SK-N-MC (cell line): ENCODE measurements at regions not wholly inside any gene's neighbourhood (a gene's known extent, or its start where the extent isn't known, plus 50 kb on each side); places are given as distances from the start of the nearest gene placed in this dataset.

Source experiments
- DNase-seq: peaks from one replicate; pipeline ENCODE4 v3.0.0-alpha.2; 2011; ENCODE audit warnings: low read depth, low spot score
- H3K27ac ChIP-seq: fragments of 200-600 bp; sonication (generic); 2 replicates; pipeline ENCODE4 v1.5.1; 2016; ENCODE audit warnings: mixed run types
- H3K36me3 ChIP-seq: fragments of 200-600 bp; sonication (generic); 2 replicates; pipeline ENCODE4 v1.6.1; 2017; ENCODE audit warnings: antibody characterized with exemption, low read length, mixed read lengths; ENCODE audit not compliant: insufficient read depth
- H3K4me3 ChIP-seq: fragments of 200-600 bp; sonication (generic); 2 replicates; pipeline ENCODE4 v1.5.1; 2016
- H3K9ac ChIP-seq: fragments of 200-600 bp; sonication (generic); 2 replicates; pipeline ENCODE4 v1.8.0; 2017; ENCODE audit warnings: mixed run types, mixed read lengths; ENCODE audit not compliant: insufficient read length
- H3K9me3 ChIP-seq: fragments of 200-600 bp; sonication (generic); 2 replicates; pipeline ENCODE4 v1.6.1; 2017; ENCODE audit warnings: low read depth, mild to moderate bottlenecking, antibody characterized with exemption, low read length, moderate library complexity, mixed read lengths
- EZH2 ChIP-seq: fragments of 200-600 bp; sonication (generic); IDR thresholded peaks from one replicate; pipeline ENCODE4 v1.6.1; 2017; ENCODE audit warnings: antibody characterized with exemption
- FOXP2 ChIP-seq: optimal IDR thresholded peaks from 2 replicates; pipeline ENCODE3; 2011; ENCODE audit warnings: mild to moderate bottlenecking, moderate library complexity; ENCODE audit not compliant: insufficient read depth; ENCODE audit errors: extremely low read length, control extremely low read depth
- POLR2AphosphoS5 ChIP-seq: IDR thresholded peaks from 2 replicates; pipeline ENCODE4 v1.6.1; 2012; ENCODE audit warnings: mild to moderate bottlenecking, low read depth, low read length, borderline replicate concordance

DNA sequence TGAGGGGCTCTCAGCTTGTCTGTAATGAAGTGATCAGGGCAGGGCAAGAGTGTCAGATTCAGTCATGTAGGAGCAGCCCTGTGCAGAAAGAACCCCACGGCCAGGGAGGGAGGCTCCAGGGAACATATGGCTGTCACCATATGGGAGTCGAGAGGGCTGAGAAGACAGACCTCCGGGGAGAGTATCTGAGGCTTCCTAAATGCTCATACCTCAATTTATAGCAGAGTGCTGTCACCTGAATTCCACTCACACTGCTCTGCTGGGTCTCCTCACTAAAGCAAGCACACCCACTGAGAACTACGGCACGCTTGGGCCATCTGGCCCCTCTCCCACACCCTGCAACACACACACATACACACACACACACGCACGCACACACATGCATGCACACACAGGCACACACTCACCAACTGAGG, 92.3 kb upstream of the TJP1 start:
- TF ChIP-seq POLR2AphosphoS5, result no peak
- TF ChIP-seq EZH2, result no peak
- TF ChIP-seq FOXP2, result no peak
- H3K4me3 ChIP-seq, result no peak overlapping the region
- no peaks in the 10 kb centered on the region for H3K9me3 ChIP-seq
- no peak overlapping the region for H3K27ac ChIP-seq
- no peak overlapping the region for H3K9ac ChIP-seq
- no peak for DNase-seq
- H3K36me3 ChIP-seq, result no peaks in the 10 kb centered on the region

DNA sequence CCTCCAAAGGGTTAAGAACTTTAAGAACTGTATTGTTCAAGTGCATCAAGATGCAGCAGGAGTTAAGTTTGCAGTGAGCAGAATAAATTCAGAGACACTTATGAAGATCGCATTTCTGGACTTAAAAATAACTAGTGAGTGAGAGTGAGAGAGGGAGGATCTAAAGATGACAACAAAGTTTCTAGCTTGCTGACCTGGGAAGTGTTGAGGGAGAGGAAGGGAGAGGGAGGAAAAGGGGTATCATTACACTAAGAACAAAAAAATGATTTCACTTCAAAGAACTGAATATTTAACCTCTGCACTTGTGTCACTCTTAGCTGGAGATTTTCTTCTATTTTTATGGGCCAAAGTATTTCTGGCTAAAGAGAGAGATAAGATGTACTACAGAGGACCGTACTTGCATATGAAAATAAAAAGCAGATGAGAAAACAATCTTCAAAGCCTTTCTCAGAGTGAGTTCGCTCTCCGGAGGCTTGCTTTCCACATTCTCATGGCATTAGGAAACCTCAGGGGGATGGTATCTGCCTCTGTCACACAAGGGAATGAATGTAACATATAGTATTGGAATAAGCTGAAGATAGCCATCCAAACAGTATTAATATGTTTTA, 91.4 kb upstream of the TJP1 start:
- no peaks in the 10 kb centered on the region for H3K36me3 ChIP-seq
- no peak for DNase-seq
- H3K9me3 ChIP-seq, result no peaks in the 10 kb centered on the region
- H3K4me3 ChIP-seq, result no peak overlapping the region
- no peak for TF ChIP-seq EZH2
- no peak for TF ChIP-seq FOXP2
- TF ChIP-seq POLR2AphosphoS5, result no peak
- H3K9ac ChIP-seq, result no peak overlapping the region
- H3K27ac ChIP-seq, result no peak overlapping the region

DNA sequence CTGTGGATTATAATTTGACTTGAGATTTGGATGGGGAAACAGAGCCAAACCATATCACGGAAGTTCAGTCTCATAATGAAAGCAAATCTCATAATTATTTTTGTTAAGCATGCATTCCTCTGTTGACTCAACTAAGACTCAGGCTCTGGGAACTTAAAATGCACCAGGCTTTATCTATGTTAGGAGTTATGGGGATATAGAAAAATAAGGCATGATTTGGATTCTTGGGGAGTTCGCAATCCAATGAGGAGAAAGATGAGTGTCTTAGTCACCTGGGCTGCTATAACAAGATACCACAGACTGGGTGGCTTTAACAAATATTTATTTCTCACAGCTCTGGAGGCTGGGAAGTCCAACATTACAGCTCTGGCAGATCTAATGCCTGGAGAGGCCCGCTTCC, 89.4 kb upstream of the TJP1 start:
- H3K4me3 ChIP-seq, result no peak overlapping the region
- H3K9me3 ChIP-seq, result no peaks in the 10 kb centered on the region
- no peak for TF ChIP-seq FOXP2
- no peak for TF ChIP-seq POLR2AphosphoS5
- no peak for TF ChIP-seq EZH2
- DNase-seq, result no peak
- no peak overlapping the region for H3K9ac ChIP-seq
- H3K27ac ChIP-seq, result no peak overlapping the region
- H3K36me3 ChIP-seq, result no peaks in the 10 kb centered on the region

GRCh38 chr15:29910068-29910467, 87.8 kb upstream of the TJP1 start:
- TF ChIP-seq FOXP2, result no peak
- Histone ChIP-seq H3K9me3 (no peaks in the 10 kb centered on the region), H3K36me3 (no peaks in the 10 kb centered on the region), H3K4me3 (no peak overlapping the region), H3K27ac (no peak overlapping the region), H3K9ac (no peak overlapping the region)
- DNase-seq, result no peak

- Histone ChIP-seq H3K36me3 (no peaks in the 10 kb centered on the region), H3K9ac (no peak overlapping the region), H3K9me3 (no peaks in the 10 kb centered on the region), H3K27ac (no peak overlapping the region), H3K4me3 (no peak overlapping the region)
- DNase-seq, result no peak
- TF ChIP-seq FOXP2 (no peak), POLR2AphosphoS5 (no peak), EZH2 (no peak)
Measured at GRCh38 chr15:29904757-29905417, 82.6 kb upstream of the TJP1 start.

DNA sequence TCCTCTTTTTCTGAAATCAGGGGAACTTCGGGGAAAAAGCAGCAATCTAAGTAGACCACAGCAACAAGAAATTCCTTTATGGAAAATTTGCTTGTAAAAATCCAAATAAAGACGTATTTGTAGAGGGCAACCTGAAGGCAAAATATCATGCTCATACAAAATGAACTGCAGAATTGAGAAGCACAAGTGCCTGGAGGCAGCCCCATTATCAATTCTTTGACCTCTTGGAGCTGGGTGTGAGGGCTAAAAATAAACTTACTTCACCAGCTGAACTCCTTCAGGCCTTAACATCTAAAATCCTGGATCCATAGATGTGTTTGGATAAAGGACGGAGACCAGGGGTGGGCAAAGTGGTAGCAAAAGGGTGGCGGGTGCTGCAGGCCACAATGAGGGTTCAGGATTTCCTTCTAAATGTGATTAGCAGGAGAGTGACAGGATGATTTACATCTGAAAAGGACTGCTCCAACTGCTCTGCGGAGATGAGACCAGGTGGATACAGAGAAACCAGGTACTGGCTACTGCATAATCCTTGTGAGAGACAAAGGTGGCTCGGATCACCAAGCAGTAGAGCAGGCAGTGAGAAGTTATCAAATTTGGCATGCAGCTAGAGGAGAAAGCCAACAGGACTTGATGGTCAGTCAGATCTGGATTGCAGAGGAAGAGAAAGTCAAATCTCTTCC, 81.7 kb upstream of the TJP1 start:
- DNase-seq, result no peak
- H3K4me3 ChIP-seq, result no peak overlapping the region
- H3K36me3 ChIP-seq, result no peaks in the 10 kb centered on the region
- no peaks in the 10 kb centered on the region for H3K9me3 ChIP-seq
- TF ChIP-seq EZH2 (no peak), FOXP2 (no peak), POLR2AphosphoS5 (no peak)
- H3K9ac ChIP-seq, result no peak overlapping the region
- no peak overlapping the region for H3K27ac ChIP-seq

DNA sequence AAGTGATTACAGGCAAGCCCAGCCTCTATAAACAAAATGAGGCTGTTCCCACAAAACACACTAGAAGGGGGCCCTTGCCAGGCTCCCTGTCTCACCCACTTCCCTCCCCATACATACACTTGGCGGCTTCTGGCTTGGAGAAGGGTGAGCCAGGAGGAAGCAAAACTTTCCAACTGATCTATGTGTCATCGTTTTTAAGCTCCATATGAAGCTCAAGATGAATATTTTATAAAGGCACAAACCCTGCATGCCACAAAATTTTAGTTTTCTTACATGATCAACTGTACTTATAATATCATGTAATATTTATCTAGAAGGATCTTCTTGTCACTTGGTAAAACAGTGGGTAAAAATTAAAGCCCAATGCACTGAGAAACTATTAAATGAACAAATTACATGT, 80.8 kb upstream of the TJP1 start:
- no peak overlapping the region for H3K9ac ChIP-seq
- H3K27ac ChIP-seq, result no peak overlapping the region
- H3K4me3 ChIP-seq, result no peak overlapping the region
- no peak for DNase-seq
- H3K36me3 ChIP-seq, result no peaks in the 10 kb centered on the region
- no peaks in the 10 kb centered on the region for H3K9me3 ChIP-seq
- no peak for TF ChIP-seq FOXP2
- TF ChIP-seq POLR2AphosphoS5, result no peak
- no peak for TF ChIP-seq EZH2

DNA sequence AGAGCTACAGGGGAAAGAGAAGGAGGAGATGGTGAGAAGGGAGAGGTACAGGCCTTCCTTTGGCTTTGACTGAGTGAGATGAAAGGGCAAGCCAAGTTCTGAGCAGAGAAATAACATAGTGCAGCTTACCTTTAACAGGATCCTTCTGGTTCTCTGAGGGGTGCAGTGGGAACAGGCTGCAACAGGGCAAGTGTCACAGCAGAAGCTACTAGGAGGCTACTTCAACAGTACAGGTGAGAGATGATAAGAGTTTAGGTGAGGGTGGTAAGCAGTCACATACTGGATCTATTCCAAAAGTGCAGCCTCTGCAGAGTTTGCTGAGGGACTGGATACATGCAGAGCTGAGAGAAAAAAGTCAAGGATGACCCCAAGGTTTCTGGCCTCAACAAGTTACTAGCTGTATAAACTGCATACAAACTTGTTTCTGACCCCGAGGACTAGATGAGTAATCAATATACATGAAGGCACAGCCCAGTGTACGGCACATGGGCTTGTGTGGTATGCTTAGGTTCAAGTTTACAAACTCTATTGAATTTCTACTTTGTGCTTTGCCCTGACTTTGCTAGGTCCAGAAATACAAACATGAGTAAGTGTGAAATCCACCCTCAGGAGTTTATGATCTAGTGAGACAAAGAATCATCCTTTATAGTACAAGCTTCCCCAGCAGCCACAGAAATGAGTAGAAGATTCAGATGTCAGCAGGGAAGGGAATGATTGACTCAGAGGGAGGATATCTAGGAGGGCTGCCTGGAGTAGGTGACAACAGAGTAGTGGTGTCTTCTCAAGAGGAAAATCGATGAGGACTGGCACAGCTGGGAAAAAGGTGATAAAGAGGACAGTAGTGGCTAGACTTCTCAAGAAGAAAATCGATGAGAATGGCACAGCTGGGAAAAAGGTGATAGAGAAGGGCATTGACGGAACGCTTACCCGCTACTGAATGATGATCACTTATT, 78.2 kb upstream of the TJP1 start:
- no peaks in the 10 kb centered on the region for H3K9me3 ChIP-seq
- H3K27ac ChIP-seq, result no peak overlapping the region
- no peak for TF ChIP-seq FOXP2
- no peak for TF ChIP-seq EZH2
- TF ChIP-seq POLR2AphosphoS5, result no peak
- no peak overlapping the region for H3K4me3 ChIP-seq
- no peaks in the 10 kb centered on the region for H3K36me3 ChIP-seq
- H3K9ac ChIP-seq, result no peak overlapping the region
- no peak for DNase-seq
